MM.1S (cell line): ENCODE measurements at regions not wholly inside any gene's neighbourhood (a gene's known extent, or its start where the extent isn't known, plus 50 kb on each side); places are given as distances from the start of the nearest gene placed in this dataset.

Source experiments
- CTCF ChIP-seq: fragments of 300-600 bp; sonication (generic); IDR thresholded peaks from 2 replicates; pipeline ENCODE4 v1.5.1; 2016; ENCODE audit warnings: antibody characterized with exemption, low read length, mixed read lengths
- EZH2 ChIP-seq: fragments of 300-600 bp; sonication (generic); optimal IDR thresholded peaks from 2 replicates; pipeline ENCODE3; 2017; ENCODE audit warnings: low read depth, mild to moderate bottlenecking, antibody characterized with exemption, low read length, mixed read lengths

- TF ChIP-seq CTCF = no peak
- no peak for TF ChIP-seq EZH2
Measured at GRCh38 chr4:59676389-59676788, 1523.7 kb upstream of the ADGRL3 start.
